WI38 (cell line): ENCODE measurements at regions not wholly inside any gene's neighbourhood (a gene's known extent, or its start where the extent isn't known, plus 50 kb on each side); places are given as distances from the start of the nearest gene placed in this dataset.

Experiments
- H3K4me3 ChIP-seq: 2 replicates; pipeline ENCODE4 v1.5.1; 2011; ENCODE audit warnings: low read depth, mild to moderate bottlenecking, control low read depth, low read length
- CTCF ChIP-seq: IDR thresholded peaks from 2 replicates; pipeline ENCODE4 v1.5.1; 2012; ENCODE audit warnings: low read depth, mild to moderate bottlenecking, control low read depth, low read length

GRCh38 chr6:90982051-90982450, 395.2 kb upstream of the MAP3K7 start:
- TF ChIP-seq CTCF = no peak
- no peak overlapping the region for H3K4me3 ChIP-seq

GRCh38 chr6:90978046-90978445, 391.2 kb upstream of the MAP3K7 start:
- H3K4me3 ChIP-seq = no peak overlapping the region
- no peak for TF ChIP-seq CTCF

GRCh38 chr6:90977513-90977912, 390.6 kb upstream of the MAP3K7 start:
- TF ChIP-seq CTCF = no peak

GRCh38 chr6:90976341-90976740, 389.5 kb upstream of the MAP3K7 start:
- no peak for TF ChIP-seq CTCF
- H3K4me3 ChIP-seq = no peak overlapping the region

More at GRCh38 chr6:90977513-90977912, 390.6 kb upstream of the MAP3K7 start:
- H3K4me3 ChIP-seq = no peak overlapping the region

GRCh38 chr6:90975741-90976140, 388.9 kb upstream of the MAP3K7 start:
- H3K4me3 ChIP-seq = no peak overlapping the region
- TF ChIP-seq CTCF = no peak

GRCh38 chr6:90973188-90973587, 386.3 kb upstream of the MAP3K7 start:
- no peak for TF ChIP-seq CTCF
- no peak overlapping the region for H3K4me3 ChIP-seq

GRCh38 chr6:90970672-90971071, 383.8 kb upstream of the MAP3K7 start:
- no peak overlapping the region for H3K4me3 ChIP-seq
- no peak for TF ChIP-seq CTCF
